ENCODE measurements at regions not wholly inside any gene's neighbourhood (a gene's known extent, or its start where the extent isn't known, plus 50 kb on each side); places are given as distances from the start of the nearest gene placed in this dataset.

DNA sequence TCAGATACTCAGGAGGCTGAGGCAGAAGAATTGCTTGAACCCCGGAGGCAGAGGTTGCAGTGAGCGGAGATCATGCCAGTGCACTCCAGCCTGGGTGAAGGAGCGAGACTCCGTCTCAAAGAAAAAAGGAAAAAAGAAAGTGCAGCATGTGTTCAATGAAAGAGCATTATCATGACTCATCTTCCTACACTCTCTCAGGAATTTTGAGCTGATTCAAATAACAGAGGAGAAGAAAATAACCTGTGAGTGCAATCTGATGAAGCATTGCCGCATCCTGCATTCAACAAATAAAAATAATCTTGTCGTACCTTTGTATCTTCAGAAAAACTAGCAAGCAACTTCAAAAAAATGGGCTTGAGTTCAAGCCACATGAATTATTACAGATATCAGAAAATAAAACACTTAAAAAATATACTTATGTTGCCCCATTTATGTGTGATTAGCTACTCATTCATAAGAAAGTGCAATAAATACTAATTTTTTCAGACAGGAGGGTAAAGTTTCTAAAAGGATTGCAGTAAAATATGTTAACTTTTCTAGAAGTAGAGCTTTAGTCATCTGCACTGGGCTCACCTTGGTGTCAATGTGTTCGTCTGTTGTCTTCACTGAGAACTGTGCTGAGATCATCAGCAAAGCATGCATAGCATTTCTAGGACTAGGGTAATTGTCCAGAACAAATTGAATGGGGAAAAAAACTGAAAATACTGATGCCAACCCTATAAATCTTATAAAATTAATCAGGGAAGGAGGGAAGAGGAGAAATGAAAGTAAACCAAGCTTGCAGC lies 90.4 kb upstream of the VCX3B start:
- peak; percentile 56 for ATAC-seq (ENCODE audit: low FRiP score)
- no peak for TF ChIP-seq CTCF (IDR thresholded peaks at IDR 0.05)

DNA sequence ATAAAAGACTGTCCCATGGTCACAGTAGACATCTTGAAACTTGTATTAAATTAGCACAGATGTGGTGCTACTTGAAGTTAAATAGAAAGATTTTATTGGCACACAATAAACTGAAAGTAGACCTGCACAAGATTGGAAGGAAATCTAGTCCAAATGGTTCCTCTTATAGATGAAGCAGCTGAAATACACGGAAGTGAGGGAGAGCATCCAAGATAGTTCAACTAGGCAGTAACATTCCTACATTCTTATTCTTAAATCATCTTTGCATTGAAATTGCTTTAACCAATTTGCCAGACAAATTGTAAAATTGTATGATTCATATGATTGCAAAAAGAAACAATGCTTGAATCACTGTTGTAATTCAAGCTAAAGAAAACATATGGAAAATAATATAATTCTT lies 87.6 kb upstream of the VCX3B start:
- ATAC-seq (ENCODE audit: low FRiP score), result no peak
- TF ChIP-seq CTCF (IDR thresholded peaks at IDR 0.05), result no peak
- DNase-seq (ENCODE audit: low spot score), result no peak

More for the DNA sequence above, 90.4 kb upstream of the VCX3B start:
- DNase-seq (ENCODE audit: low spot score), result no peak

DNA sequence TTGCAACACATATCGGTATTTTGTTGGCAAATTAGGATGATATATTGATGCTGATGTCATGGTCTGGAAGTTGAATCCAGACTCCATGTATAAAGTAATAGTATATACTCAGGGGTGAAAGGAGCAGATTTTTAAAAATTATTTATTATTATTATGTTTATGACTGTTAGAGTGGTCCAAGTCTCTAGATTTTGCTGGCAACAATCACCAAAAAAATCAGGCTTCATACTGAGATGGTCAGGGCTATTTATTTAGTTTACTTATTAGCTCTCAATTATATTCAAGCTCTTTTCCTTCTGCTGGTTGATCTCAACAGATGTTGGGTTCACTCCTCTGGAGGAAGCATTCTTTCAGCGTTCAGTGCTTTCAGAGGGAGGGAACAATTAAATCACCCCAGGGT lies 73.9 kb upstream of the VCX3B start:
- no peak for ATAC-seq (ENCODE audit: low FRiP score)
- TF ChIP-seq CTCF (IDR thresholded peaks at IDR 0.05), result no peak

GRCh38 chrX:8403988-8404387 lies 60.6 kb upstream of the VCX3B start:
- DNase-seq (ENCODE audit: low spot score), result no peak
- ATAC-seq (ENCODE audit: low FRiP score), result no peak
- TF ChIP-seq CTCF (IDR thresholded peaks at IDR 0.05), result no peak

More for the DNA sequence above, 73.9 kb upstream of the VCX3B start:
- DNase-seq (ENCODE audit: low spot score), result no peak

- TF ChIP-seq CTCF (IDR thresholded peaks at IDR 0.05), result no peak
- peak; percentile 35 for ATAC-seq (ENCODE audit: low FRiP score)
- no peak for DNase-seq (ENCODE audit: low spot score)
These were observed 60.2 kb upstream of the VCX3B start for GRCh38 chrX:8404471-8404870.

DNA sequence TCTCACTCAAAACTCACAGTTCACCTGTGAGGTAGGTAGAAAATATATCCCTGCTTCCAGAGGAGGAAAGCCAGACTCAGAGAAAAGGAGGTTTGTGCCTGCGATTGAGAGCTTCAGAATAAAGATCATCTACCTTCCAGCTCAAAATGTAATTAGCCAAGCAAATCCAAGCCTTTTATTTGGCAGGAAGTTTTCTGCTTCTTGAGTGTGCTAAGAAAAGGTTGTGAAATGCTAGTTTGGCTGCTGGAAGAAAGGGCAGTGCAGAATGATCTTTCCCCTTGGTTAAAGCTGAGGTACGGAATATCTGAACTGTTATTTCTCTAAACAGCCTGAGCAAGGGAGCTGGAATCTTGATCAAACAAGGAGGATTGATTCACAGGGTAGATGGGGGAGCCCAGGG lies 59.7 kb upstream of the VCX3B start:
- DNase-seq (ENCODE audit: low spot score), result no peak
- TF ChIP-seq CTCF (IDR thresholded peaks at IDR 0.05), result no peak
- ATAC-seq (ENCODE audit: low FRiP score), result peak; percentile 65

- ATAC-seq (ENCODE audit: low FRiP score) (no peak), DNase-seq (ENCODE audit: low spot score) (no peak)
- TF ChIP-seq CTCF (IDR thresholded peaks at IDR 0.05), result no peak
These were observed 59.0 kb upstream of the VCX3B start for GRCh38 chrX:8405631-8406030.
